Kidney (tissue), 13 donors: ENCODE measurements at regions not wholly inside any gene's neighbourhood (a gene's known extent, or its start where the extent isn't known, plus 50 kb on each side); places are given as distances from the start of the nearest gene placed in this dataset.

Experiments used
- DNase-seq, 5 donors: peaks; one replicate each; pipeline ENCODE4 v3.0.0-alpha.2; 2013 to 2020
- FAIRE-seq: peaks from 2 replicates; lab custom pipeline; 2012; peaks lifted over from hg19 to GRCh38; lab: Jason Lieb, UNC
- H3K27ac ChIP-seq, 2 donors: one replicate each; pipeline ENCODE4 v1.7.0; 2013; ENCODE audit warnings: low read depth in 2 of 2, low read length in 2 of 2, inconsistent platforms in 1 of 2
- H3K27me3 ChIP-seq: one replicate; pipeline ENCODE4 v1.7.1; 2013; ENCODE audit warnings: low read length, inconsistent platforms; ENCODE audit not compliant: control insufficient read depth, insufficient read depth
- H3K36me3 ChIP-seq, 3 donors: one replicate each; pipeline versions ENCODE4 v1.7.0 to v1.7.1; 2013; ENCODE audit warnings: low read length in 3 of 3, control low read depth in 1 of 3, inconsistent platforms in 1 of 3; ENCODE audit not compliant: insufficient read depth in 3 of 3, control insufficient read depth in 2 of 3
- H3K4me1 ChIP-seq, 3 donors: one replicate each; pipeline versions ENCODE4 v1.7.0 to v1.7.1; 2013; ENCODE audit warnings: low read length in 3 of 3, inconsistent platforms in 1 of 3, low read depth in 1 of 3; ENCODE audit not compliant: control insufficient read depth in 2 of 3, insufficient read depth in 2 of 3
- H3K4me3 ChIP-seq, 3 donors: one replicate each; pipeline versions ENCODE4 v1.7.0 to v1.8.1; 2013; ENCODE audit warnings: low read length in 3 of 3, control low read depth in 1 of 3, inconsistent platforms in 1 of 3
- H3K9ac ChIP-seq, 3 donors: one replicate each; pipeline versions ENCODE4 v1.7.0 to v1.7.1; 2013; ENCODE audit warnings: low read length in 3 of 3, control low read depth in 1 of 3, inconsistent platforms in 1 of 3
- H3K9me3 ChIP-seq, 3 donors: one replicate each; pipeline versions ENCODE4 v1.7.0 to v1.7.1; 2013; ENCODE audit warnings: low read length in 3 of 3, control low read depth in 1 of 3, inconsistent platforms in 1 of 3; ENCODE audit not compliant: control insufficient read depth in 2 of 3, insufficient read depth in 1 of 3
- intact Hi-C: fragments of 100-400 bp; cut with DNase I; formaldehyde crosslinking; loops from one replicate; pipeline ENCODE4 v1.11.1; 2022
- TF ChIP-seq, protein P1 (sequence below): IDR thresholded peaks from 3 replicates; pipeline ENCODE4 v1.5.1; 2012; ENCODE audit warnings: mild to moderate bottlenecking, moderate library complexity, borderline replicate concordance; ENCODE audit not compliant: insufficient read depth; ENCODE audit errors: extremely low read depth
- donor health status: control.
- donor health status: control.
- donor health status: control.
- donor health status: control.
- donor health status: control.
- donor health status: DM: yes; HTN: yes; CAD: no.
- donor health status: Normal renal cell carcinoma (clear cell type).

GRCh38 chr19:28985201-28985600, 227.8 kb downstream of the UQCRFS1 start:
- FAIRE-seq (no peak), DNase-seq (no peak)
- H3K4me1 ChIP-seq, result peaks cover 0 to 3% (median 0%) of the 10 kb centered on the region in 3 donors
- H3K27ac ChIP-seq, result no peak overlapping the region
- intact Hi-C loops, result no loop called here
- no peaks in the 10 kb centered on the region for H3K36me3 ChIP-seq
- no peaks in the 10 kb centered on the region for H3K9me3 ChIP-seq
- H3K27me3 ChIP-seq, result no peaks in the 10 kb centered on the region
- TF ChIP-seq, protein P1, sequence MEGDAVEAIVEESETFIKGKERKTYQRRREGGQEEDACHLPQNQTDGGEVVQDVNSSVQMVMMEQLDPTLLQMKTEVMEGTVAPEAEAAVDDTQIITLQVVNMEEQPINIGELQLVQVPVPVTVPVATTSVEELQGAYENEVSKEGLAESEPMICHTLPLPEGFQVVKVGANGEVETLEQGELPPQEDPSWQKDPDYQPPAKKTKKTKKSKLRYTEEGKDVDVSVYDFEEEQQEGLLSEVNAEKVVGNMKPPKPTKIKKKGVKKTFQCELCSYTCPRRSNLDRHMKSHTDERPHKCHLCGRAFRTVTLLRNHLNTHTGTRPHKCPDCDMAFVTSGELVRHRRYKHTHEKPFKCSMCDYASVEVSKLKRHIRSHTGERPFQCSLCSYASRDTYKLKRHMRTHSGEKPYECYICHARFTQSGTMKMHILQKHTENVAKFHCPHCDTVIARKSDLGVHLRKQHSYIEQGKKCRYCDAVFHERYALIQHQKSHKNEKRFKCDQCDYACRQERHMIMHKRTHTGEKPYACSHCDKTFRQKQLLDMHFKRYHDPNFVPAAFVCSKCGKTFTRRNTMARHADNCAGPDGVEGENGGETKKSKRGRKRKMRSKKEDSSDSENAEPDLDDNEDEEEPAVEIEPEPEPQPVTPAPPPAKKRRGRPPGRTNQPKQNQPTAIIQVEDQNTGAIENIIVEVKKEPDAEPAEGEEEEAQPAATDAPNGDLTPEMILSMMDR, result no peak
- H3K9ac ChIP-seq, result no peak overlapping the region
- no peak overlapping the region for H3K4me3 ChIP-seq

- TF ChIP-seq, protein P1, result no peak
- Histone ChIP-seq H3K4me1 (peaks cover 0 to 3% (median 0%) of the 10 kb centered on the region in 3 donors), H3K27ac (no peak overlapping the region), H3K27me3 (no peaks in the 10 kb centered on the region), H3K9ac (no peak overlapping the region), H3K36me3 (no peaks in the 10 kb centered on the region), H3K4me3 (no peak overlapping the region), H3K9me3 (no peaks in the 10 kb centered on the region)
- DNase-seq, result no peak
- no peak for FAIRE-seq
- intact Hi-C loops, result no loop called here
Measured at GRCh38 chr19:28984315-28984714, 228.6 kb downstream of the UQCRFS1 start.

DNA sequence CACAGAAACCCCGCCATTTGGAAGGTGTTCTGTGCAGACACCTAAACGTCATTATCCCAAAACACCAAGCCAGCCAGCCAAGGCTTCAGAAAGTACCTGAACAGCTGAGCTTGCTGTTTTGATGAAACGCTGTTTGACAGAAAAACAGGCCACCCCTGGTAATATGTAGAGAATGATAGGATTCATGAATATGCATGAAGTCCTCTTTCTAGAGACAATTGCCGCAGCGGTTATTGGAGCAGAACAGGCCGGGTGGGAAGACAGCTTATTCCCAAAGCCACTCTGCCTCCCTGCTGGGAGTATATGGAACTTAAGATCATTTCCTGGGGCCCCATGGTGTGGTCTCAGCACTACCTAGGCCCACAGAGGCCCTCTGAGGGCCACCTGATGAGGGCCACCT, 229.5 kb downstream of the UQCRFS1 start:
- Histone ChIP-seq H3K27me3 (no peaks in the 10 kb centered on the region), H3K4me3 (no peak overlapping the region), H3K27ac (no peak overlapping the region), H3K9ac (no peak overlapping the region), H3K36me3 (no peaks in the 10 kb centered on the region), H3K4me1 (no peaks in the 10 kb centered on the region), H3K9me3 (no peaks in the 10 kb centered on the region)
- TF ChIP-seq, protein P1, result no peak
- intact Hi-C loops, result no loop called here
- DNase-seq, result no peak
- FAIRE-seq, result no peak

- H3K27ac ChIP-seq, result no peak overlapping the region
- intact Hi-C loops, result no loop called here
- DNase-seq (no peak), FAIRE-seq (no peak)
- no peaks in the 10 kb centered on the region for H3K27me3 ChIP-seq
- H3K36me3 ChIP-seq, result no peaks in the 10 kb centered on the region
- TF ChIP-seq, protein P1, result no peak
- H3K9me3 ChIP-seq, result no peaks in the 10 kb centered on the region
- H3K4me3 ChIP-seq, result no peak overlapping the region
- no peak overlapping the region for H3K9ac ChIP-seq
- no peaks in the 10 kb centered on the region for H3K4me1 ChIP-seq
Measured at GRCh38 chr19:28981994-28982393, 231.0 kb downstream of the UQCRFS1 start.
